ENCODE measurements at regions not wholly inside any gene's neighbourhood (a gene's known extent, or its start where the extent isn't known, plus 50 kb on each side); places are given as distances from the start of the nearest gene placed in this dataset.

GRCh38 chr3:61451841-61452240 lies 109.5 kb upstream of the PTPRG start:
- Histone ChIP-seq H3K9me3 (peaks cover 0 to 5% (median 0%) of the 10 kb centered on the region in 12 donors), H3K4me1 (peaks cover 0 to 18% (median 3%) of the 10 kb centered on the region in 12 donors), H3K4me3 (no peak overlapping the region), H3K36me3 (no peaks in the 10 kb centered on the region), H3K27ac (no peak overlapping the region), H3K27me3 (no peaks in the 10 kb centered on the region)
- DNase-seq (no peak), ATAC-seq (no peak)
- TF ChIP-seq POLR2A (IDR thresholded peaks at IDR 0.05) (no peak), CTCF (IDR thresholded peaks at IDR 0.05) (no peak)
- intact Hi-C loops (cut with DNase I) = no loop called here
- WGBS, 4 donors = 88 to 94% (median 90%) methylated on average over 4 of the region's 4 CpGs

- intact Hi-C loops (cut with DNase I) = no loop called here
- TF ChIP-seq POLR2A (IDR thresholded peaks at IDR 0.05) (no peak), CTCF (IDR thresholded peaks at IDR 0.05) (no peak)
- 77 to 81% (median 81%) methylated on average over 6 of the region's 6 CpGs for WGBS, 4 donors
- no peak for ATAC-seq
- Histone ChIP-seq H3K9me3 (peaks cover 0 to 5% (median 0%) of the 10 kb centered on the region in 12 donors), H3K4me3 (no peak overlapping the region), H3K27ac (no peak overlapping the region), H3K4me1 (peaks cover 0 to 13% (median 2%) of the 10 kb centered on the region in 12 donors), H3K27me3 (no peaks in the 10 kb centered on the region), H3K36me3 (no peaks in the 10 kb centered on the region)
- no peak for DNase-seq
Observed at GRCh38 chr3:61452535-61453090, 108.8 kb upstream of the PTPRG start.

- H3K36me3 ChIP-seq = no peaks in the 10 kb centered on the region
- 65 to 78% (median 71%) methylated on average over 6 of the region's 6 CpGs for WGBS, 4 donors
- ATAC-seq = no peak
Observed at GRCh38 chr3:61454006-61454585, 107.3 kb upstream of the PTPRG start.

GRCh38 chr3:61454801-61455200 lies 106.6 kb upstream of the PTPRG start:
- Histone ChIP-seq H3K4me3 (no peak overlapping the region), H3K27me3 (no peaks in the 10 kb centered on the region), H3K36me3 (no peaks in the 10 kb centered on the region), H3K4me1 (no peaks in the 10 kb centered on the region), H3K9me3 (peaks cover 0 to 5% (median 0%) of the 10 kb centered on the region in 12 donors), H3K27ac (no peak overlapping the region)
- no peak for TF ChIP-seq CTCF (IDR thresholded peaks at IDR 0.05)
- no peak for TF ChIP-seq POLR2A (IDR thresholded peaks at IDR 0.05)
- WGBS, 4 donors = 68 to 95% (median 93%) methylated on average over 2 of the region's 2 CpGs
- ATAC-seq (no peak), DNase-seq (no peak)
- intact Hi-C loops (cut with DNase I) = no loop called here

More at GRCh38 chr3:61454006-61454585, 107.3 kb upstream of the PTPRG start:
- Histone ChIP-seq H3K4me1 (peaks cover 0 to 4% (median 0%) of the 10 kb centered on the region in 12 donors), H3K27ac (no peak overlapping the region), H3K9me3 (peaks cover 0 to 5% (median 0%) of the 10 kb centered on the region in 12 donors), H3K27me3 (no peaks in the 10 kb centered on the region), H3K4me3 (no peak overlapping the region)
- intact Hi-C loops (cut with DNase I) = no loop called here
- no peak for DNase-seq
- no peak for TF ChIP-seq POLR2A (IDR thresholded peaks at IDR 0.05)
- no peak for TF ChIP-seq CTCF (IDR thresholded peaks at IDR 0.05)
